Calu3 (cell line): ENCODE measurements at regions not wholly inside any gene's neighbourhood (a gene's known extent, or its start where the extent isn't known, plus 50 kb on each side); places are given as distances from the start of the nearest gene placed in this dataset.

Experiments used
- BruUV-seq: library from RNA; stranded (reverse); fragments of 400-500 nt; replicated peaks from 2 replicates; lab custom pipeline; 2021; lab: Mats Ljungman, UMichigan
- CTCF ChIA-PET: fragments of 300-600 bp; sonication (Branson Sonifier 250); formaldehyde crosslinking; loops from one replicate; lab custom pipeline; 2022; ENCODE audit warnings: antibody characterized with exemption; lab: Charles Lee
- DNase-seq: peaks from one replicate; pipeline ENCODE4 v3.0.0; 2022
- H3K27ac Mint-ChIP-seq: one replicate; pipeline ENCODE4 v1.8.0; 2022; ENCODE audit warnings: mixed read lengths; ENCODE audit not compliant: unreplicated experiment
- H3K27me3 Mint-ChIP-seq: one replicate; pipeline ENCODE4 v1.8.0; 2022; ENCODE audit warnings: mixed read lengths; ENCODE audit not compliant: unreplicated experiment
- H3K36me3 Mint-ChIP-seq: one replicate; pipeline ENCODE4 v1.8.0; 2022; ENCODE audit warnings: mild to moderate bottlenecking, moderate library complexity, mixed read lengths; ENCODE audit not compliant: insufficient read depth, unreplicated experiment
- H3K4me1 Mint-ChIP-seq: one replicate; pipeline ENCODE4 v1.8.0; 2022; ENCODE audit warnings: mild to moderate bottlenecking, low read depth, mixed read lengths; ENCODE audit not compliant: unreplicated experiment
- H3K4me3 Mint-ChIP-seq: one replicate; pipeline ENCODE4 v1.8.0; 2022; ENCODE audit warnings: mild to moderate bottlenecking, low read depth, moderate library complexity, mixed read lengths; ENCODE audit not compliant: unreplicated experiment
- H3K9me3 Mint-ChIP-seq: one replicate; pipeline ENCODE4 v1.8.0; 2022; ENCODE audit warnings: low read depth, mixed read lengths; ENCODE audit not compliant: unreplicated experiment
- intact Hi-C: fragments of 100-400 bp; cut with micrococcal nuclease; formaldehyde crosslinking; loops from one replicate; pipeline ENCODE4 v1.10.0; 2022; ENCODE audit not compliant: unreplicated experiment
- TF ChIP-seq, protein P1 (sequence below): fragments of 200-600 bp; IDR thresholded peaks from one replicate; pipeline ENCODE4 v1.8.0; 2022; ENCODE audit warnings: antibody characterized with exemption; ENCODE audit not compliant: unreplicated experiment

DNA sequence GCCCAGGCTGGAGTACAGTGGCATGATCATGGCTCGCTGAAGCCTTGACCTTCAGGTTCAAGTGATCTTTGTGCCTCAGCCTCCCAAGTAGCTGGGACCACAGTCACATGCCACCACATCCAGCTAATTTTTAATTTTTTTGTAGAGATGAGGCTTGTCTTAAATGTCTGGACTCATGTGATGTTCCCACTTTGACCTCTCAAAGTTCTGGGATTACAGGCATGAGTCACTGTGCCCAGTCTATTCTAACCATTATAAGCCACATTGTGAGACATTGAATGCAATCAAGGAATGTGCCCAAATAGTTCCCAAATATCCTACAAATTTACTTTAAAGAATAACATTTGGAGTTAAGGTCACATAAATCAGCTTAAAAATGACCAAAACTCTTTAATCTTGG, 130.7 kb upstream of the ARID2 start:
- Mint-ChIP-seq H3K4me1 (no peaks in the 10 kb centered on the region), H3K27ac (no peak overlapping the region), H3K4me3 (no peak overlapping the region), H3K9me3 (peaks cover 5% of the 10 kb centered on the region), H3K27me3 (no peaks in the 10 kb centered on the region), H3K36me3 (no peaks in the 10 kb centered on the region)
- intact Hi-C loops: no loop called here
- TF ChIP-seq, protein P1, sequence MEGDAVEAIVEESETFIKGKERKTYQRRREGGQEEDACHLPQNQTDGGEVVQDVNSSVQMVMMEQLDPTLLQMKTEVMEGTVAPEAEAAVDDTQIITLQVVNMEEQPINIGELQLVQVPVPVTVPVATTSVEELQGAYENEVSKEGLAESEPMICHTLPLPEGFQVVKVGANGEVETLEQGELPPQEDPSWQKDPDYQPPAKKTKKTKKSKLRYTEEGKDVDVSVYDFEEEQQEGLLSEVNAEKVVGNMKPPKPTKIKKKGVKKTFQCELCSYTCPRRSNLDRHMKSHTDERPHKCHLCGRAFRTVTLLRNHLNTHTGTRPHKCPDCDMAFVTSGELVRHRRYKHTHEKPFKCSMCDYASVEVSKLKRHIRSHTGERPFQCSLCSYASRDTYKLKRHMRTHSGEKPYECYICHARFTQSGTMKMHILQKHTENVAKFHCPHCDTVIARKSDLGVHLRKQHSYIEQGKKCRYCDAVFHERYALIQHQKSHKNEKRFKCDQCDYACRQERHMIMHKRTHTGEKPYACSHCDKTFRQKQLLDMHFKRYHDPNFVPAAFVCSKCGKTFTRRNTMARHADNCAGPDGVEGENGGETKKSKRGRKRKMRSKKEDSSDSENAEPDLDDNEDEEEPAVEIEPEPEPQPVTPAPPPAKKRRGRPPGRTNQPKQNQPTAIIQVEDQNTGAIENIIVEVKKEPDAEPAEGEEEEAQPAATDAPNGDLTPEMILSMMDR: no peak
- no peak for DNase-seq
- CTCF ChIA-PET: interaction anchor here (0.7 kb wide), 1 partner anchor 27 kb away, joined by 7 read pairs; no protein-coding TSS in a partner anchor
- no TSS peak for BruUV-seq

DNA sequence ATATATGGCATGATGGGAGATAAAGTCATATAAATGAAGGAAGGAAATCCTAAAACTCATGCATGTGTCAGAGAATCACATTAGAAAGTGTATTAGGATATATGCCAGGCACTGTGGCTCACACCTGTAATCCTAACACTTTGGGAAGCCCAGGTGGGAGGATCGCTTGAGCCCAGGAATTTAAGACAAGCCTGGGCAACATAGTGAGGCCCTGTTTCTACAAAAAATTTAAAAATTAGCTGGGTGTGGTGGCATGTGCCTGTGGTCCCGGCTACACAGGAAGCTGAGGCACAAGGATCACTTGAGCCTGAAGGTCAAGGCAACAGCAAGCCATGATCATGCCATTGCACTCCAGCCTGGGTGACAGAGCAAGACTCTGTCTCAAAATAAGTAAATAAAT, 130.3 kb upstream of the ARID2 start:
- H3K27me3 Mint-ChIP-seq: no peaks in the 10 kb centered on the region
- no peaks in the 10 kb centered on the region for H3K36me3 Mint-ChIP-seq
- H3K27ac Mint-ChIP-seq: no peak overlapping the region
- intact Hi-C loops: no loop called here
- H3K9me3 Mint-ChIP-seq: peaks cover 5% of the 10 kb centered on the region
- CTCF ChIA-PET: interaction anchor here (0.7 kb wide), 1 partner anchor 27 kb away, joined by 7 read pairs; no protein-coding TSS in a partner anchor
- TF ChIP-seq, protein P1: no peak
- no peaks in the 10 kb centered on the region for H3K4me1 Mint-ChIP-seq
- no peak overlapping the region for H3K4me3 Mint-ChIP-seq
- no TSS peak for BruUV-seq
- DNase-seq: no peak

DNA sequence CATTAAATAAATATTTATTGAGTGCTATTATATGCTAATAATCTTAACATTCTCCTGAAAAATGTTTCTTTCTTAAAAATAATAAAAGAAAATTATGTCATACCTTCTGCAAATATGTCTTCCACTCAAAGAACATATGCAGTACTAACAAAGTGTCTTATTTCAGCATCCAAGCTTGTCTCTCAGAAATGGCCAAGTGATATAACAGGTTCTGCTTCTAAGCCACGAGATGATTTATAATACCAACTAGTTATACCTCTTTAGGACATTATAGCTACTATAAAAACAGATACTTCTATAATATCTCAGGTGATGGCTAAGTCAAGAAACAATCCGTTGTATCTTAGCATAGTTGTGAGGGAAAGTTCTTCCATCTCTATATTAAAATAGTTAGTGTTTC, 128.1 kb upstream of the ARID2 start:
- H3K9me3 Mint-ChIP-seq: peaks cover 5% of the 10 kb centered on the region
- intact Hi-C loops: no loop called here
- no peak for DNase-seq
- no peaks in the 10 kb centered on the region for H3K4me1 Mint-ChIP-seq
- H3K4me3 Mint-ChIP-seq: no peak overlapping the region
- CTCF ChIA-PET: no interaction called here
- no peak overlapping the region for H3K27ac Mint-ChIP-seq
- TF ChIP-seq, protein P1: no peak
- no peaks in the 10 kb centered on the region for H3K36me3 Mint-ChIP-seq
- no peaks in the 10 kb centered on the region for H3K27me3 Mint-ChIP-seq
- BruUV-seq: no TSS peak

DNA sequence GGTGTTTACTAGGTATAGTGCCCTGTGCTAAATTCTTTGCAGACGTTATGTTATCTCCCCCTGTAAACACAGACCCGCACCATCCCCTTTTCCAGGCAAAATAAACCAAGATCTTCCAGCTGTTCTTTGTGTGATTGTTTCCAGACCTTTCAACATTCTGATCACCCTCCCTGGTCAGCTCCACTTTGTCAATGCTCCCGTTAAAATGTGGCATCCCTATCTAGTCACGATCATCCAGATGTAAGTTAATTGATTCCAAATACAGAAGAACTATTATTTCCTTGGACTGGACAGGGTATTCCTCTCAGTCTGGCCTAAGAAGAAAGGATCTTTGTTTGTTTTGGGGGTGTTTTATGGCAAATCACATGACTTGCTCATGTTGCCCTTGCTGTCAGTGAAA, 127.6 kb upstream of the ARID2 start:
- H3K36me3 Mint-ChIP-seq: no peaks in the 10 kb centered on the region
- CTCF ChIA-PET: no interaction called here
- no peaks in the 10 kb centered on the region for H3K4me1 Mint-ChIP-seq
- H3K9me3 Mint-ChIP-seq: peaks cover 5% of the 10 kb centered on the region
- H3K27me3 Mint-ChIP-seq: no peaks in the 10 kb centered on the region
- no peak overlapping the region for H3K4me3 Mint-ChIP-seq
- DNase-seq: no peak
- no peak overlapping the region for H3K27ac Mint-ChIP-seq
- TF ChIP-seq, protein P1: no peak
- BruUV-seq: no TSS peak
- intact Hi-C loops: no loop called here
